H1 (cell line): ENCODE measurements at regions not wholly inside any gene's neighbourhood (a gene's known extent, or its start where the extent isn't known, plus 50 kb on each side); places are given as distances from the start of the nearest gene placed in this dataset.
A peak's percentile ranks its signal among the peaks of the same experiment; 100 is the strongest.

Experiments used
- CTCF ChIA-PET: fragments of 300-600 bp; sonication (Branson Sonifier 250); formaldehyde crosslinking; loops from one replicate; lab custom pipeline; 2021; ENCODE audit not compliant: partially characterized antibody; lab: Charles Lee
- POLR2A ChIA-PET: fragments of 300-600 bp; sonication (Branson Sonifier 250); formaldehyde crosslinking; loops from one replicate; lab custom pipeline; 2021; ENCODE audit warnings: inconsistent platforms; ENCODE audit not compliant: partially characterized antibody; lab: Charles Lee
- DNase-seq, 2 experiments: peaks; one replicate each; pipeline versions ENCODE4 v3.0.0 to v3.0.0-alpha.2; 2010 to 2022; ENCODE audit warnings: low spot score in 2 of 2, low read depth in 1 of 2, mixed read lengths in 1 of 2
- FAIRE-seq: peaks from 2 replicates; lab custom pipeline; 2011; peaks lifted over from hg19 to GRCh38; lab: Jason Lieb, UNC
- H2AFZ ChIP-seq: 2 replicates; pipeline ENCODE4 v1.8.1; 2012; ENCODE audit warnings: low read length, inconsistent platforms
- H2AK5ac ChIP-seq: 2 replicates; pipeline ENCODE4 v1.6.1; 2013; ENCODE audit warnings: low read depth, low read length
- H2BK120ac ChIP-seq: replicated peaks from 2 replicates; pipeline ENCODE3; 2013; ENCODE audit warnings: low read depth, low read length, inconsistent platforms
- H2BK12ac ChIP-seq: 2 replicates; pipeline ENCODE4 v1.6.1; 2013; ENCODE audit warnings: low read depth, low read length
- H2BK15ac ChIP-seq: 2 replicates; pipeline ENCODE4 v1.6.1; 2013; ENCODE audit warnings: low read length
- H2BK20ac ChIP-seq: 2 replicates; pipeline ENCODE4 v1.6.1; 2013; ENCODE audit warnings: low read length
- H2BK5ac ChIP-seq: 2 replicates; pipeline ENCODE4 v1.6.1; 2013; ENCODE audit warnings: low read depth, low read length
- H3K14ac ChIP-seq: 2 replicates; pipeline ENCODE4 v1.6.1; 2013; ENCODE audit warnings: inconsistent platforms; ENCODE audit not compliant: insufficient read length
- H3K18ac ChIP-seq: 2 replicates; pipeline ENCODE4 v1.6.1; 2013; ENCODE audit warnings: low read length; ENCODE audit errors: extremely low read depth
- H3K23ac ChIP-seq: 2 replicates; pipeline ENCODE4 v1.6.1; 2013; ENCODE audit warnings: inconsistent platforms; ENCODE audit not compliant: insufficient read length
- H3K23me2 ChIP-seq: 2 replicates; pipeline ENCODE4 v1.6.1; 2013; ENCODE audit warnings: low read depth, low read length
- H3K27ac ChIP-seq: 2 replicates; pipeline ENCODE4 v1.6.1; 2011; ENCODE audit warnings: low read depth, low read length, inconsistent platforms
- H3K27me3 ChIP-seq, 4 experiments: replicated peaks in 1 of 4; 1 replicate in 1 of 4; 2 replicates in 3 of 4; pipeline versions ENCODE4 v1.6.1 to v1.8.1; 2011 to 2013; ENCODE audit warnings: low read length in 3 of 4, mild to moderate bottlenecking in 3 of 4, inconsistent platforms in 2 of 4, mixed read lengths in 2 of 4, moderate library complexity in 1 of 4; ENCODE audit not compliant: control insufficient read depth in 3 of 4, insufficient read depth in 3 of 4; ENCODE audit errors: extremely low read depth in 1 of 4
- H3K36me3 ChIP-seq, 4 experiments: 2 replicates each; pipeline versions ENCODE4 v1.6.1 to v1.8.1; 2011 to 2013; ENCODE audit warnings: mild to moderate bottlenecking in 4 of 4, low read length in 3 of 4, moderate library complexity in 2 of 4, control low read depth in 1 of 4, inconsistent platforms in 1 of 4; ENCODE audit not compliant: insufficient read depth in 4 of 4, control insufficient read depth in 2 of 4
- H3K4ac ChIP-seq: replicated peaks from 2 replicates; pipeline ENCODE3; 2013; ENCODE audit warnings: low read length, low read depth, mixed read lengths, inconsistent platforms; ENCODE audit not compliant: insufficient read length
- H3K4me1 ChIP-seq, 4 experiments: replicated peaks in 1 of 4; 1 replicate in 1 of 4; 2 replicates in 3 of 4; pipeline versions ENCODE4 v1.6.1 to v1.8.1; 2011 to 2013; ENCODE audit warnings: low read length in 3 of 4, inconsistent platforms in 2 of 4, mixed read lengths in 1 of 4; ENCODE audit not compliant: insufficient read depth in 4 of 4, control insufficient read depth in 3 of 4
- H3K4me2 ChIP-seq, 2 experiments: 2 replicates each; pipeline versions ENCODE4 v1.6.1 to v1.8.1; 2011 to 2013; ENCODE audit warnings: low read depth in 2 of 2, low read length in 2 of 2, control low read depth in 1 of 2, inconsistent platforms in 1 of 2, mild to moderate bottlenecking in 1 of 2; ENCODE audit not compliant: insufficient read depth in 1 of 2
- H3K4me3 ChIP-seq, 4 experiments: fragments of 200-600, 300-600 bp in 1 of 4; sonication (generic), shearing (Covaris generic), sonication (Bioruptor Twin) in 1 of 4; 2 replicates each; pipeline versions ENCODE4 v1.5.1 to v1.8.1; 2011 to 2016; ENCODE audit warnings: low read length in 4 of 4, low read depth in 3 of 4, control low read depth in 2 of 4, inconsistent platforms in 2 of 4, mild to moderate bottlenecking in 2 of 4, mixed read lengths in 1 of 4, moderate library complexity in 1 of 4; ENCODE audit not compliant: insufficient read depth in 2 of 4; ENCODE audit errors: extremely low read depth in 1 of 4
- H3K56ac ChIP-seq: replicated peaks from 2 replicates; pipeline ENCODE3; 2013; ENCODE audit warnings: low read depth, mild to moderate bottlenecking, mixed read lengths, low read length, inconsistent platforms; ENCODE audit not compliant: insufficient read length
- H3K79me1 ChIP-seq: 2 replicates; pipeline ENCODE4 v1.6.1; 2013; ENCODE audit warnings: low read depth, low read length, control low read depth
- H3K79me2 ChIP-seq, 2 experiments: 2 replicates each; pipeline versions ENCODE4 v1.6.1 to v1.8.1; 2012 to 2013; ENCODE audit warnings: low read length in 2 of 2, mild to moderate bottlenecking in 2 of 2, inconsistent platforms in 1 of 2; ENCODE audit not compliant: insufficient read depth in 2 of 2, control insufficient read depth in 1 of 2
- H3K9ac ChIP-seq, 4 experiments: replicated peaks in 1 of 4; 1 replicate in 1 of 4; 2 replicates in 3 of 4; pipeline versions ENCODE4 v1.6.1 to v1.8.1; 2011 to 2013; ENCODE audit warnings: low read depth in 3 of 4, low read length in 3 of 4, control low read depth in 2 of 4, mild to moderate bottlenecking in 2 of 4, moderate library complexity in 2 of 4, inconsistent platforms in 1 of 4; ENCODE audit errors: extremely low read depth in 1 of 4
- H3K9me3 ChIP-seq, 2 experiments: 2 replicates each; pipeline versions ENCODE4 v1.6.1 to v1.8.1; 2012 to 2013; ENCODE audit warnings: mild to moderate bottlenecking in 2 of 2, moderate library complexity in 2 of 2, control low read depth in 1 of 2, inconsistent platforms in 1 of 2, low read depth in 1 of 2, low read length in 1 of 2, mixed read lengths in 1 of 2; ENCODE audit not compliant: insufficient read depth in 2 of 2
- H4K20me1 ChIP-seq, 2 experiments: replicated peaks in 1 of 2; 2 replicates each; pipeline versions ENCODE3 to v1.8.1; 2011 to 2013; ENCODE audit warnings: inconsistent platforms in 2 of 2, low read length in 2 of 2, mild to moderate bottlenecking in 1 of 2; ENCODE audit not compliant: insufficient read depth in 2 of 2, control insufficient read depth in 1 of 2
- H4K5ac ChIP-seq: 2 replicates; pipeline ENCODE4 v1.6.1; 2013; ENCODE audit warnings: low read length, low read depth, mixed read lengths, inconsistent platforms; ENCODE audit not compliant: insufficient read length
- H4K8ac ChIP-seq: 2 replicates; pipeline ENCODE4 v1.8.0; 2013; ENCODE audit warnings: mild to moderate bottlenecking, moderate library complexity, low read length, inconsistent platforms; ENCODE audit not compliant: insufficient read depth; ENCODE audit errors: extremely low read depth
- H4K91ac ChIP-seq: replicated peaks from 2 replicates; pipeline ENCODE3; 2013; ENCODE audit warnings: low read length, mixed read lengths, inconsistent platforms; ENCODE audit not compliant: insufficient read length
- CHD2 ChIP-seq: IDR thresholded peaks from 2 replicates; pipeline ENCODE4 v1.6.1; 2012; ENCODE audit warnings: low read length, improper control_type of control experiment
- CREB1 ChIP-seq: IDR thresholded peaks from 2 replicates; pipeline ENCODE4 v1.6.1; 2012; ENCODE audit warnings: inconsistent platforms
- CTCF ChIP-seq, 3 experiments: IDR thresholded peaks; 1 replicate in 2 of 3; 2 replicates in 1 of 3; pipeline versions ENCODE4 v1.5.1 to v1.6.1; 2011; ENCODE audit warnings: low read length in 3 of 3, mild to moderate bottlenecking in 3 of 3, inconsistent platforms in 2 of 3, low read depth in 1 of 3, moderate library complexity in 1 of 3; ENCODE audit not compliant: insufficient read depth in 1 of 3; ENCODE audit errors: control extremely low read depth in 1 of 3
- FOSL1 ChIP-seq: IDR thresholded peaks from 2 replicates; pipeline ENCODE4 v1.6.1; 2011; ENCODE audit warnings: mild to moderate bottlenecking, low read depth, low read length, moderate library complexity; ENCODE audit not compliant: insufficient read depth
- HDAC6 ChIP-seq: IDR thresholded peaks from one replicate; pipeline ENCODE4 v1.7.1; 2012; ENCODE audit warnings: low read depth, mild to moderate bottlenecking, inconsistent platforms, low read length, moderate library complexity
- KDM1A ChIP-seq: fragments of 200-600, 300-600 bp; sonication (generic); IDR thresholded peaks from 2 replicates; pipeline ENCODE4 v1.7.1; 2016; ENCODE audit warnings: mild to moderate bottlenecking, low read length, borderline replicate concordance
- POLR2A ChIP-seq, 2 experiments: IDR thresholded peaks; 1 replicate in 1 of 2; 2 replicates in 1 of 2; pipeline ENCODE4 v1.6.1; 2011; ENCODE audit warnings: low read depth in 2 of 2, low read length in 2 of 2, mild to moderate bottlenecking in 2 of 2; ENCODE audit errors: control extremely low read depth in 1 of 2
- SIX5 ChIP-seq: IDR thresholded peaks from 2 replicates; pipeline ENCODE4 v1.6.1; 2011; ENCODE audit warnings: mild to moderate bottlenecking, low read depth, low read length
- SP1 ChIP-seq: IDR thresholded peaks from 2 replicates; pipeline ENCODE4 v1.6.1; 2011; ENCODE audit warnings: low read depth, low read length
- SP4 ChIP-seq: IDR thresholded peaks from 2 replicates; pipeline ENCODE4 v1.6.1; 2012; ENCODE audit warnings: low read length, inconsistent platforms
- TAF7 ChIP-seq: optimal IDR thresholded peaks from 2 replicates; pipeline ENCODE3; 2011; ENCODE audit warnings: low read depth, mild to moderate bottlenecking, inconsistent platforms, low read length, moderate library complexity, borderline replicate concordance
- TBP ChIP-seq: IDR thresholded peaks from 2 replicates; pipeline ENCODE4 v1.6.1; 2011; ENCODE audit warnings: low read depth, low read length, improper control_type of control experiment
- TEAD4 ChIP-seq: IDR thresholded peaks from 2 replicates; pipeline ENCODE4 v1.6.1; 2012; ENCODE audit warnings: low read depth, low read length, inconsistent platforms, mixed read lengths
- WGBS, 2 experiments: shearing (Covaris generic) in 1 of 2; methylation state at CpG; one replicate each; pipeline versions ENCODE4 v1.1.6 to v1.1.7; 2013 to 2015; ENCODE audit warnings: low lambda C conversion rate in 2 of 2, mixed read lengths in 2 of 2, inconsistent platforms in 1 of 2, low coverage in 1 of 2, missing lambda C conversion rate in 1 of 2; ENCODE audit not compliant: insufficient replicate concordance in 2 of 2, insufficient coverage in 1 of 2, insufficient read length in 1 of 2; ENCODE audit errors: extremely low coverage in 1 of 2, missing lambda C conversion rate in 1 of 2; 5-methylcytosine and 5-hydroxymethylcytosine counted together
- TF ChIP-seq, protein P1 (sequence below): IDR thresholded peaks from 2 replicates; pipeline ENCODE4 v1.6.1; 2012; ENCODE audit warnings: inconsistent platforms

GRCh38 chr4:131137196-131137595 is 2011.9 kb upstream of the PCDH10 start:
- no peaks in the 10 kb centered on the region for H3K79me1 ChIP-seq
- H3K56ac ChIP-seq = no peak overlapping the region
- no peak overlapping the region for H3K4ac ChIP-seq
- H2AK5ac ChIP-seq = no peak overlapping the region
- no peak overlapping the region for H2BK5ac ChIP-seq
- H2AFZ ChIP-seq = 0 out of 2 replicates have a peak overlapping the region, but pooled peaks have one; percentile 51
- no peaks in the 10 kb centered on the region for H3K23me2 ChIP-seq
- no peak overlapping the region for H3K4me3 ChIP-seq
- H2BK120ac ChIP-seq = no peak overlapping the region
- H4K5ac ChIP-seq = no peak overlapping the region
- no peak overlapping the region for H4K8ac ChIP-seq
- no peak overlapping the region for H2BK20ac ChIP-seq
- FAIRE-seq = no peak
- no peak overlapping the region for H3K9ac ChIP-seq
- CTCF ChIA-PET = interaction anchor here (1.4 kb wide), 1 partner anchor 9 kb away, joined by 3 read pairs; no protein-coding TSS in a partner anchor
- H2BK15ac ChIP-seq = no peak overlapping the region
- no peak for DNase-seq
- H3K27ac ChIP-seq = no peak overlapping the region
- no peak overlapping the region for H3K23ac ChIP-seq
- H3K14ac ChIP-seq = no peak overlapping the region
- no peak overlapping the region for H3K4me2 ChIP-seq
- H3K4me1 ChIP-seq = no peaks in the 10 kb centered on the region
- no peaks in the 10 kb centered on the region for H3K36me3 ChIP-seq
- H3K79me2 ChIP-seq = no peaks in the 10 kb centered on the region
- WGBS, 2 experiments = 89% methylated on average over 2 of the region's 2 CpGs; no CpG with 5 or more reads in 1 of the 2 experiments
- no peak overlapping the region for H3K18ac ChIP-seq
- H3K27me3 ChIP-seq = no peaks in the 10 kb centered on the region
- no peak overlapping the region for H2BK12ac ChIP-seq
- H4K20me1 ChIP-seq = no peaks in the 10 kb centered on the region
- POLR2A ChIA-PET = no interaction called here
- no peak overlapping the region for H4K91ac ChIP-seq
- H3K9me3 ChIP-seq = no peaks in the 10 kb centered on the region
- TF ChIP-seq SIX5 (no peak), HDAC6 (no peak), FOSL1 (no peak), SP1 (no peak), KDM1A (no peak), POLR2A (IDR thresholded peaks at IDR 0.05; ENCODE audit: control extremely low read depth in 1 of 2, low read depth in 2 of 2, low read length in 2 of 2) (no peak), CREB1 (no peak), CHD2 (no peak), SP4 (no peak), CTCF (IDR thresholded peaks at IDR 0.05; ENCODE audit: control extremely low read depth in 1 of 3, insufficient read depth in 1 of 3, low read depth in 1 of 3, low read length in 3 of 3) (no peak), TEAD4 (no peak), TAF7 (no peak), TBP (no peak)
- TF ChIP-seq, protein P1, sequence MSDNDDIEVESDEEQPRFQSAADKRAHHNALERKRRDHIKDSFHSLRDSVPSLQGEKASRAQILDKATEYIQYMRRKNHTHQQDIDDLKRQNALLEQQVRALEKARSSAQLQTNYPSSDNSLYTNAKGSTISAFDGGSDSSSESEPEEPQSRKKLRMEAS = no peak
